ENCODE measurements at regions not wholly inside any gene's neighbourhood (a gene's known extent, or its start where the extent isn't known, plus 50 kb on each side); places are given as distances from the start of the nearest gene placed in this dataset.

GRCh38 chr9:107740088-107740980 lies 250.8 kb upstream of the KLF4 start:
- no peak for TF ChIP-seq CTCF (IDR thresholded peaks at IDR 0.05; ENCODE audit: low read length)
- no peak for TF ChIP-seq EZH2 (IDR thresholded peaks at IDR 0.05; ENCODE audit: borderline replicate concordance, low read length)

All from OCI-LY1 (cell line).